ENCODE measurements at regions not wholly inside any gene's neighbourhood (a gene's known extent, or its start where the extent isn't known, plus 50 kb on each side); places are given as distances from the start of the nearest gene placed in this dataset.
"Not testable (repeated sequence)": the region's sequence is repeated elsewhere in the genome, so short reads cannot be mapped to it uniquely, and the experiment has no call there.

GRCh38 chr17:51407576-51407975 lies 147.2 kb downstream of the UTP18 start:
- Mint-ChIP-seq H3K9me3 (no peaks in the 10 kb centered on the region), H3K27me3 (peaks cover 24% of the 10 kb centered on the region), H3K4me3 (no peak overlapping the region), H3K27ac (no peak overlapping the region), H3K4me1 (no peaks in the 10 kb centered on the region), H3K36me3 (no peaks in the 10 kb centered on the region)
- ATAC-seq = no peak

DNA sequence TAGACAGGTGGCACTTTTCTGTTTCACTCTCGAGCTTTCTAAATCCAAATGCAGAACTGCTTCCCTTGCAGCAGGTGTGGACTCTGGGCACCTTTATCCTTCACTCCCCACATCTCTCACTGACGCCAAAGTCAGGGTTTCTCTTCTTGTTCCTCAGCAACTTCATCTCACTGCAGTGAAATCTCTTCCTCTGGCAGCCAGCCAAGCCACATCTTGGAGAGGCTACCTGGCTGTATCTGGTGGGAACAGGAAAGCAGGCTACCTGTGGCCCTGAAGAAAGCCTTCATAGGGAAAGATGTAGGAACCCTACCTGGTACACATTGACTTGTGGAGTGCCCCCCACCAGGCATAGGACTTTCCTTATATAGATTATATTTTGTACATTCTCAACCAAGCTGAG lies 159.1 kb downstream of the UTP18 start:
- Mint-ChIP-seq H3K27ac (no peak overlapping the region), H3K4me3 (no peak overlapping the region), H3K36me3 (no peaks in the 10 kb centered on the region), H3K4me1 (no peaks in the 10 kb centered on the region), H3K9me3 (no peaks in the 10 kb centered on the region), H3K27me3 (peaks cover 16% of the 10 kb centered on the region)
- ATAC-seq = no peak

DNA sequence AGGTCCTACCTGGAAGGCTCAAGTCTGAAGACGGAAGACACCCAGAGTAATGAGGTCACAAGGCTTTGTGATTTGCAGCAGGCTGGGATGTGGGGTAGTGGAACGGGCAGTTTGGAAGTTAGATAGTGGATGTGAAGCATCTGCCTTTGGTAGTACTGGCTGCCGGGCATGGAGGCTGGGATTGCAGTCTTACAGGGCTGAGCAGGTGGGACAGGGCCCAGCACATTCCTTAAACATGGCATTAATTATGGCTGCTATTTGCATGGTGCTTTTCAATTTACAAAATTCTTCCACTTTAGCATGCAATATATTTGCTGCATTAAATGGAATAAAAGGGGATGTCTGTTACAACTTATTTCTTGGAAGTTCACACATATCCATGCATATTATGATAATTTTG lies 161.2 kb downstream of the UTP18 start:
- H3K27ac Mint-ChIP-seq = no peak overlapping the region
- H3K36me3 Mint-ChIP-seq = no peaks in the 10 kb centered on the region
- no peaks in the 10 kb centered on the region for H3K4me1 Mint-ChIP-seq
- peaks cover 26% of the 10 kb centered on the region for H3K27me3 Mint-ChIP-seq
- no peak overlapping the region for H3K4me3 Mint-ChIP-seq
- H3K9me3 Mint-ChIP-seq = no peaks in the 10 kb centered on the region
- ATAC-seq = no peak

GRCh38 chr17:51422634-51423033 lies 162.3 kb downstream of the UTP18 start:
- Mint-ChIP-seq H3K36me3 (no peaks in the 10 kb centered on the region), H3K4me3 (no peak overlapping the region), H3K27ac (no peak overlapping the region), H3K9me3 (no peaks in the 10 kb centered on the region), H3K27me3 (peaks cover 26% of the 10 kb centered on the region), H3K4me1 (peaks cover 3% of the 10 kb centered on the region)
- no peak for ATAC-seq

DNA sequence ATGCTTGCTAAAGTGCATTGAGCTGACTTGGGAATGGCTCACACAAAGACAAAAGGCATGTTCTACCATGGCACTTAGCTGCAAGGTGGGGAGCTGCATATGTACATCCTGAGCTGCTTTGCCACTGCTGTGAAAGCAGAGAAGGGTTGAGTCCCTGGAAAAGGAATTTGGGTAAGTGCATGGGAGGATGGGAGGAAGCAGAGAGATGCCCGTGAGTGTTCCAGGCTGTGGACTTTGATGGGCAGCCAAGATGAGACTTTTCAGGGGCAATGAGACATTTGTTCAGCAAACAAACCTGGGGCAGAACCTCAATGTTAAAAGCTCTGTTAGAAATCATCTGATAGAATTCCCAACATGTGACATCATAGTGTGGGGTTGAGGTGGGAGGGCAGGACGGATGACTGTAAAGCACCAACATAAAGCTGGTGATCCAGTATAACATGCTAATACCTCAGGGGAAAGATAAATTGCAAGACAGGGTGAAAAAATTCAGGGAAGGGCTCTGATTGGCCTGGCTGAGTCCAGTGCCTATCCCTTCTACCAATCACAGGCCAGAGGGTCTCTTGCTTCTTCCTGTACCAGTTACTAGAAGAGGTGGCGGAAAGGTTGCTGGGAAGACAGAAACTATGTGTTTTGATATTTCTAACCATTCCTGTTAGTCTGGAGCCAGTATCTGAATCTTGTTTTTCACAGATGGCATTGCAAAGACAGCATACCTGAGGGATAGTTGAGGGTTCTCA lies 163.2 kb downstream of the UTP18 start:
- no peaks in the 10 kb centered on the region for H3K9me3 Mint-ChIP-seq
- peaks cover 8% of the 10 kb centered on the region for H3K4me1 Mint-ChIP-seq
- ATAC-seq = no peak
- H3K36me3 Mint-ChIP-seq = no peaks in the 10 kb centered on the region
- no peak overlapping the region for H3K27ac Mint-ChIP-seq
- H3K4me3 Mint-ChIP-seq = no peak overlapping the region
- peaks cover 26% of the 10 kb centered on the region for H3K27me3 Mint-ChIP-seq

GRCh38 chr17:51425773-51426172 lies 165.4 kb downstream of the UTP18 start:
- H3K9me3 Mint-ChIP-seq = no peaks in the 10 kb centered on the region
- no peak overlapping the region for H3K27ac Mint-ChIP-seq
- H3K4me1 Mint-ChIP-seq = peaks cover 8% of the 10 kb centered on the region
- H3K36me3 Mint-ChIP-seq = no peaks in the 10 kb centered on the region
- H3K27me3 Mint-ChIP-seq = peaks cover 14% of the 10 kb centered on the region
- no peak for ATAC-seq
- no peak overlapping the region for H3K4me3 Mint-ChIP-seq

DNA sequence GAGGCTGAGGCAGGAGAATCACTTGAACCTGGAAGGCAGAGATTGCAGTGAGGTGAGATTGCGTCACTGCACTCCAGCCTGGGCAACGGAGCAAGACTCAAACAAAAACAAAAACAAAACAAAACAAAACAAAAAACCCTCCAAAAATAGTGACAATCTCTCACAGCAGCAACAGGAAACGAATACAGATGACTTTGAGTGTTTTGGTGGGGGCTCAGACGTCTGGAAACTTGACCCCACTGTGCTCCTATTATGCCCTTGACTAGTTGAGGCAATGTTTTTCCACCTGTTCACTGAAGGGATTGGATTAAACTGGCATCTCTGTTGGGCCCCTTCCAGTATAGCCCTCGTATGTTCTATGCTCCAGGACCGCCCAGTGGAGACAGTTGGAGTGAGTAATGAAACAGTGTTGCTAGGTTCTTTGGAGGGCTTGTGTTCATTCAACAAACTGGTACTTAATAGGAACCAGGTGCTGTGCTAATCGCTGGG lies 167.0 kb downstream of the UTP18 start:
- H3K27ac Mint-ChIP-seq = no peak overlapping the region
- H3K4me3 Mint-ChIP-seq = no peak overlapping the region

GRCh38 chr17:51427856-51428255 lies 167.5 kb downstream of the UTP18 start:
- H3K27me3 Mint-ChIP-seq = peaks cover 9% of the 10 kb centered on the region
- no peaks in the 10 kb centered on the region for H3K9me3 Mint-ChIP-seq
- no peak overlapping the region for H3K4me3 Mint-ChIP-seq
- H3K36me3 Mint-ChIP-seq = no peaks in the 10 kb centered on the region
- peaks cover 8% of the 10 kb centered on the region for H3K4me1 Mint-ChIP-seq
- ATAC-seq = no peak
- H3K27ac Mint-ChIP-seq = no peak overlapping the region

More for the DNA sequence above, 167.0 kb downstream of the UTP18 start:
- Mint-ChIP-seq H3K27me3 (peaks cover 9% of the 10 kb centered on the region), H3K4me1 (peaks cover 8% of the 10 kb centered on the region), H3K9me3 (no peaks in the 10 kb centered on the region), H3K36me3 (no peaks in the 10 kb centered on the region)
- no peak for ATAC-seq

- Mint-ChIP-seq H3K4me1 (peaks cover 8% of the 10 kb centered on the region), H3K27ac (no peak overlapping the region)
Measured at GRCh38 chr17:51428668-51429495, 168.5 kb downstream of the UTP18 start.

DNA sequence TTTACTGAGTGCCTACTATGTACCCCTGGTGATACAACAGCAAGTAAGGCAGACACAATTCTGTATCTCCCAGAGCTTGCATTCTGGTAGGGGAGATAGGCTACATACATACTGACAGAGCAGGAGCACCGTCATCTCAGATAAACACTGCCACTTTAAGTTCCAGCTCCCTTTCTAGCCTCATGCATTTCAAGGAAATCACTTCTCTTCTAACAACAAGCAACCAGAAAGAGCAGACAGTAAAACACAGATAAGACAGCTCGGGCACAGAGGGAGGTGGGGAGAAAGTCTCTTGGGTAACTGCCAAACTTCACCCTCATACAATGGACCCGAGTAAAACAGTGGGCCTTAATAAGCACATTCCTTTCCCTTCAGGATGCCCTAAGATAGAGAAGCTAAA lies 169.6 kb downstream of the UTP18 start:
- not testable (repeated sequence) for H3K4me3 Mint-ChIP-seq, H3K27me3 Mint-ChIP-seq, H3K9me3 Mint-ChIP-seq, H3K27ac Mint-ChIP-seq, ATAC-seq, H3K4me1 Mint-ChIP-seq, H3K36me3 Mint-ChIP-seq

More at GRCh38 chr17:51428668-51429495, 168.5 kb downstream of the UTP18 start:
- no peak overlapping the region for H3K4me3 Mint-ChIP-seq
- no peak for ATAC-seq
- H3K9me3 Mint-ChIP-seq = no peaks in the 10 kb centered on the region
- H3K36me3 Mint-ChIP-seq = no peaks in the 10 kb centered on the region
- peaks cover 9% of the 10 kb centered on the region for H3K27me3 Mint-ChIP-seq

DNA sequence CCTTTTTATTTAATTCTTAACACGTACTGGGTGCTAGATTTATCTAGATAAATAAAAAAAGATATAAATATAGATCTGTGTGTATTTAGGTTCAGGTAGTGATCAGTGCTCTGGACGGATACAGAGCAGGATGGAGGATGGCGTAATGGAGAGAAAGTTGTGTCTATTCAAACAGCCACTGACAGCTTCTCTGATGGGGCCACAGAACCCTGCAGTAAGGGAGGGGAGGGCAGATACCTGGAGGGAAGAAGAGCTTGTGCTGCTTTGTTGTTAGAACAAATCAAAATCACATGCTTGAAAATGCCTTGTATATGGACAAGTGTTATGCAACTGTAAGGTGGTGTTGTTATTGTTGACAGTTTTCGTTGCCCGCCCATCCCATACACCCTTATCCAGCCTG lies 170.2 kb downstream of the UTP18 start:
- Mint-ChIP-seq H3K36me3 (no peaks in the 10 kb centered on the region), H3K4me3 (no peak overlapping the region), H3K9me3 (no peaks in the 10 kb centered on the region), H3K27me3 (peaks cover 8% of the 10 kb centered on the region), H3K27ac (no peak overlapping the region), H3K4me1 (peaks cover 8% of the 10 kb centered on the region)
- no peak for ATAC-seq

DNA sequence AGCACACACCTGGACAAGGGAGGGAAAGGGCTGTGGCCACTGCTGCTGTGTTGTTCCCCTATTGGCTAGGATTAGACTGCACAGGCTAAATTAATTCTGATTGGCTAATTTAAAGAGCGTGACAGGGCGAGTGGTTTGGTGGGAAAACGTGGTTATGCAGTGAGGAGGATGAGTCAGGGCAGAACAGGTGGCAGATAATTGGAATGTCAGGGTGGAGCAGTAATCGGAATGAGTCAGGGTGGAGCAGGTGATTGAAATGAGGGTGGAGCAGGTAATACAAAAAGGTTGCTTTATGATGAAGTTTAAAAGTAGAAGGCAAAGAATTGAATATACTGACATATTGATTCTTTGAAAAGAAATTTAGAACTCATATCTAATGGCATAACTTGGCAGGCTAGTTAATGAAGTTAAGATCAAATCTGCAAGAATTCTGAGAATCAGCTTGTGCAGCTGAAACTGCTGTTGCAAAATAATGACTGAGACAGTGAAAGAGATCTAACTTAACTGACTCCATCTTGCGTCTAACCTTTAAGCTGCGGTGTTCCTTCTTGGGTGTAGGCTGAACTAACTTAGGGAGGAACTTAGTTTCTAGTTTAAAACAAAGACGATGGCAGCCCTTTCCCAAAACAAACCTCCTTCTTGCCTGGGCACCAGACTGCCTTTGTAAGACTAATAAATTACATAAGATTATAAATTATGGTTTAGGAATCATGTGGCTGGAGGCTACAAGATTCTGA lies 174.3 kb downstream of the UTP18 start:
- Mint-ChIP-seq H3K27ac (no peak overlapping the region), H3K4me3 (no peak overlapping the region), H3K27me3 (peaks cover 22% of the 10 kb centered on the region), H3K36me3 (no peaks in the 10 kb centered on the region), H3K9me3 (no peaks in the 10 kb centered on the region), H3K4me1 (no peaks in the 10 kb centered on the region)
- ATAC-seq = no peak

DNA sequence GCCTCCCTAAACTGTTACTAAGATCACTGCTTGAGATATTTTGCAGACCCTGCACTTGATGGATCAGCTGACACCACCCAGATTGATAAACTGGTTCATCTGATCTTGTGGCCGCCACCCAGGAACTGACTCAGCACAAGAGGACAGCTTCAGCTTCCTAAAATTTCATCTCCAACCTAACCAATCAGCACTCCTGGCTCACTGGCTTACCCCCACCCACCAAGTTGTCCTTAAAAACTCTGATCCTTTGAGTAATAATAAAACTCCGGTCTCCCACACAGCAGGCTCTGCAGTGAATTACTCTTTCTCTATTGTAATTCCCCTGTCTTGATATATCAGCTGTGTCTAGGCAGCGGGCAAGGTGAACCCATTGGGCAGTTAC lies 174.8 kb downstream of the UTP18 start:
- Mint-ChIP-seq H3K27ac (no peak overlapping the region), H3K9me3 (no peaks in the 10 kb centered on the region), H3K36me3 (no peaks in the 10 kb centered on the region), H3K4me3 (no peak overlapping the region), H3K27me3 (peaks cover 24% of the 10 kb centered on the region), H3K4me1 (no peaks in the 10 kb centered on the region)
- no peak for ATAC-seq

- no peak overlapping the region for H3K27ac Mint-ChIP-seq
- no peaks in the 10 kb centered on the region for H3K36me3 Mint-ChIP-seq
- H3K4me1 Mint-ChIP-seq = no peaks in the 10 kb centered on the region
- H3K27me3 Mint-ChIP-seq = peaks cover 24% of the 10 kb centered on the region
- ATAC-seq = no peak
- H3K9me3 Mint-ChIP-seq = no peaks in the 10 kb centered on the region
- H3K4me3 Mint-ChIP-seq = no peak overlapping the region
Measured at GRCh38 chr17:51435641-51436091, 175.3 kb downstream of the UTP18 start.
